ENCODE measurements at regions not wholly inside any gene's neighbourhood (a gene's known extent, or its start where the extent isn't known, plus 50 kb on each side); places are given as distances from the start of the nearest gene placed in this dataset.

DNA sequence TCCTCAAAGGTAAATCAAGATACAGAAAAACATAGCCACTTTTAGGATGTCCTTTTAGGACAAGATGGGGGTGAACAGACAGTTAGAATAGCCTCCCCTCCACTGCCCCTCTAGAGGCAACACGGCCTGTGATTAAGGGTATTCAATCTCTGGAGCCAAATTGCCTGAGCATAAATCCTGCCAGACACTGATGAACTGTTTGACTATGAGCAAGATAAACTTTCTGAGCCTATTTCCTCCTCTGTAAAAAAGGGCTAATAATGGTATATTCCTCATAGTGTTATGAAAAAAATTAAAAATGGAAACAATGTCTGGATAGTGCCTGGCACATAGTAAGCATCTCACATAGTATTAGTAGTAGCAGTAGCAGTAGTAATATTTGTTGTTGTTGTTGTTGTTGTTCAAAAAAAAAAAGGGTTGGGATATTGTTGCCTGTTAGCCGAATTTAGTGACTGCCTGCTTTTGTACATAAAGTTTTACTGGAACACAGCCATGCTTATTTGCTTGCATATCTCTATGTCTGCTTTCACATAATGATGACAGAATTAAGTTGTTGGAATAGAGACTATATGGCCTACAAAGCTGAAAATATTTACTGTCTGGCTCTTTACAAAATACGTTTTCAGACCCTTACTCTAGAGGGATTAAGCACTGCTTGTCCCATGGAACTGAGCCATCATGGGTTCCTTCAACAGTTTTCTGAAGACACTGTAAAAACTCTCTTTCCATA lies 536.3 kb downstream of the TLE4 start:
- H3K9me3 ChIP-seq (replicated peaks; ENCODE audit: control insufficient read depth, insufficient read depth, low read length), result no peaks in the 10 kb centered on the region
- no peak overlapping the region for H3K4me2 ChIP-seq (ENCODE audit: control insufficient read depth, insufficient read depth)
- H3K36me3 ChIP-seq (ENCODE audit: control insufficient read depth in 2 of 2, insufficient read depth in 2 of 2, low read length in 1 of 2), result no peaks in the 10 kb centered on the region
- no peak for TF ChIP-seq ZBTB4 (CRISPR knock-in tag; IDR thresholded peaks at IDR 0.05)
- TF ChIP-seq, protein P1, sequence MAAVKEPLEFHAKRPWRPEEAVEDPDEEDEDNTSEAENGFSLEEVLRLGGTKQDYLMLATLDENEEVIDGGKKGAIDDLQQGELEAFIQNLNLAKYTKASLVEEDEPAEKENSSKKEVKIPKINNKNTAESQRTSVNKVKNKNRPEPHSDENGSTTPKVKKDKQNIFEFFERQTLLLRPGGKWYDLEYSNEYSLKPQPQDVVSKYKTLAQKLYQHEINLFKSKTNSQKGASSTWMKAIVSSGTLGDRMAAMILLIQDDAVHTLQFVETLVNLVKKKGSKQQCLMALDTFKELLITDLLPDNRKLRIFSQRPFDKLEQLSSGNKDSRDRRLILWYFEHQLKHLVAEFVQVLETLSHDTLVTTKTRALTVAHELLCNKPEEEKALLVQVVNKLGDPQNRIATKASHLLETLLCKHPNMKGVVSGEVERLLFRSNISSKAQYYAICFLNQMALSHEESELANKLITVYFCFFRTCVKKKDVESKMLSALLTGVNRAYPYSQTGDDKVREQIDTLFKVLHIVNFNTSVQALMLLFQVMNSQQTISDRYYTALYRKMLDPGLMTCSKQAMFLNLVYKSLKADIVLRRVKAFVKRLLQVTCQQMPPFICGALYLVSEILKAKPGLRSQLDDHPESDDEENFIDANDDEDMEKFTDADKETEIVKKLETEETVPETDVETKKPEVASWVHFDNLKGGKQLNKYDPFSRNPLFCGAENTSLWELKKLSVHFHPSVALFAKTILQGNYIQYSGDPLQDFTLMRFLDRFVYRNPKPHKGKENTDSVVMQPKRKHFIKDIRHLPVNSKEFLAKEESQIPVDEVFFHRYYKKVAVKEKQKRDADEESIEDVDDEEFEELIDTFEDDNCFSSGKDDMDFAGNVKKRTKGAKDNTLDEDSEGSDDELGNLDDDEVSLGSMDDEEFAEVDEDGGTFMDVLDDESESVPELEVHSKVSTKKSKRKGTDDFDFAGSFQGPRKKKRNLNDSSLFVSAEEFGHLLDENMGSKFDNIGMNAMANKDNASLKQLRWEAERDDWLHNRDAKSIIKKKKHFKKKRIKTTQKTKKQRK (IDR thresholded peaks at IDR 0.05; ENCODE audit: low read depth, low read length), result no peak
- no peak for TF ChIP-seq GABPA (IDR thresholded peaks at IDR 0.05; ENCODE audit: low read depth)
- no peak for TF ChIP-seq SIX5 (IDR thresholded peaks at IDR 0.05; ENCODE audit: low read depth, low read length, severe bottlenecking)
- no peak for TF ChIP-seq KDM1A (IDR thresholded peaks at IDR 0.05; ENCODE audit: borderline replicate concordance)
- no peak for TF ChIP-seq HDAC6 (IDR thresholded peaks at IDR 0.05; ENCODE audit: unreplicated experiment)
- TF ChIP-seq MXI1 (IDR thresholded peaks at IDR 0.05; ENCODE audit: low read depth, low read length), result no peak
- no peak for TF ChIP-seq BHLHE40 (IDR thresholded peaks at IDR 0.05; ENCODE audit: borderline replicate concordance in 1 of 2, low read depth in 2 of 2, low read length in 1 of 2)
- no peak for TF ChIP-seq YBX1 (IDR thresholded peaks at IDR 0.05)
- no peak for TF ChIP-seq USF2 (IDR thresholded peaks at IDR 0.05; ENCODE audit: borderline replicate concordance, low read depth, low read length)
- TF ChIP-seq ATF2 (IDR thresholded peaks at IDR 0.05; ENCODE audit: low read length), result no peak
- no peak overlapping the region for H3K4me3 ChIP-seq
- FAIRE-seq (no peak), ATAC-seq (no peak), DNase-seq (ENCODE audit: low read depth, low spot score) (no peak)
- 0% methylated on average over 3 of the region's 3 CpGs for whole genome bisulfite sequencing (ENCODE audit: insufficient coverage, insufficient replicate concordance, low lambda C conversion rate, missing lambda C conversion rate)
- in situ Hi-C loops (cut with MboI) (no loop called here), intact Hi-C loops (cut with micrococcal nuclease; ENCODE audit: unreplicated experiment) (no loop called here)
- ChIA-PET RAD21 (ENCODE audit: unreplicated experiment) (no interaction called here), CTCF (no interaction called here), SMC1A (ENCODE audit: uncharacterized antibody, unreplicated experiment) (interaction anchor here (0.6 kb wide), 1 partner anchor 764 kb away, joined by 3 read pairs; no protein-coding TSS in a partner anchor), POLR2A (no interaction called here)
- no peak overlapping the region for H2AFZ ChIP-seq (ENCODE audit: control insufficient read depth, low read depth, low read length)
- no peak overlapping the region for H3K27ac ChIP-seq (ENCODE audit: control insufficient read depth, insufficient read depth)
- BruUV-seq (replicated peaks), result no TSS peak
- no peaks in the 10 kb centered on the region for H3K4me1 ChIP-seq (ENCODE audit: control insufficient read depth, insufficient read depth, low read length)
- no peaks in the 10 kb centered on the region for H3K79me2 ChIP-seq (ENCODE audit: control insufficient read depth, insufficient read depth, low read length)
- no peaks in the 10 kb centered on the region for H4K20me1 ChIP-seq (ENCODE audit: control insufficient read depth, insufficient read depth)
- H3K9ac ChIP-seq (ENCODE audit: control insufficient read depth, insufficient read depth, low read length), result no peak overlapping the region
- H3K27me3 ChIP-seq (replicated peaks in 1 of 2; ENCODE audit: control insufficient read depth in 2 of 2, insufficient read depth in 2 of 2, low read length in 1 of 2), result no peaks in the 10 kb centered on the region

Measured in GM12878 (cell line).